Activated T-helper 1 cell treated with anti-CD3 and anti-CD28 coated beads, Interleukin-2, amount 50 U/mL, for 16 hours (primary cell): ENCODE measurements at regions not wholly inside any gene's neighbourhood (a gene's known extent, or its start where the extent isn't known, plus 50 kb on each side); places are given as distances from the start of the nearest gene placed in this dataset.
"Not testable (repeated sequence)": the region's sequence is repeated elsewhere in the genome, so short reads cannot be mapped to it uniquely, and the experiment has no call there.

Experiments used
- DNase-seq, 2 donors: peaks; one replicate each; pipeline ENCODE4 v3.0.0-alpha.2; 2020; ENCODE audit warnings: low read depth in 1 of 2, low spot score in 1 of 2

DNA sequence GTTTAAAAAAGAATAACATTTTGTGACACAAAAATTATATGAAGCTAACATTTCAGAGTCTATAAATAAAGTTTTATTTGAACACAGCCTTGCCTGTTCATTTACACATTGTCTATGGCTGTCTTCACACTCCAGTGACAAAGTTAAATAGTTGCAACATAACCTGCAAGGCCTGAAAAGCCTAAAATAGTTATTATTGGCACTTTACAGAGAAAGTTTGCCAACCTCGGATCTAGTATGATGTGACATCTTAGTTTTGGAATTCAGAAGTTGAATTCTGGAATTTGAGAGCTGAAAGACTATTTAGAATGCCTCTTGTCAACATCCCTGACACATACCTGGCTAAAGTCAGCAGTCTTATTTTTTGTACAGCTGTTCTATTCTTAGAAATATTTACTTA is 68.3 kb downstream of the DYRK2 start:
- no peak for DNase-seq

DNA sequence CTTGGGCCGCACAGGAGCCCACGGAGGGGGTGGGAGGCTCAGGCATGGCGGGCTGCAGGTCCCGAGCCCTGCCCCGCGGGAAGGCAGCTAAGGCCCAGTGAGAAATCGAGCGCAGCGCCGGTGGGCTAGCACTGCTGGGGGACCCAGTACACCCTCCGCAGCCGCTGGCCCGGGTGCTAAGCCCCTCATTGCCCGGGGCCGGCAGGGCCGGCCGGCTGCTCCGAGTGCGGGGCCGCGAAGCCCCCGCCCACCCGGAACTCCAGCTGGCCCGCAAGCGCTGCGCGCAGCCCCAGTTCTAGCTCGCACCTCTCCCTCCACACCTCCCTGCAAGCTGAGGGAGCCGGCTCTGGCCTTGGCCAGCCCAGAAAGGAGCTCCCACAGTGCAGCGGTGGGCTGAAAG is 70.8 kb downstream of the DYRK2 start:
- DNase-seq: not testable (repeated sequence)

DNA sequence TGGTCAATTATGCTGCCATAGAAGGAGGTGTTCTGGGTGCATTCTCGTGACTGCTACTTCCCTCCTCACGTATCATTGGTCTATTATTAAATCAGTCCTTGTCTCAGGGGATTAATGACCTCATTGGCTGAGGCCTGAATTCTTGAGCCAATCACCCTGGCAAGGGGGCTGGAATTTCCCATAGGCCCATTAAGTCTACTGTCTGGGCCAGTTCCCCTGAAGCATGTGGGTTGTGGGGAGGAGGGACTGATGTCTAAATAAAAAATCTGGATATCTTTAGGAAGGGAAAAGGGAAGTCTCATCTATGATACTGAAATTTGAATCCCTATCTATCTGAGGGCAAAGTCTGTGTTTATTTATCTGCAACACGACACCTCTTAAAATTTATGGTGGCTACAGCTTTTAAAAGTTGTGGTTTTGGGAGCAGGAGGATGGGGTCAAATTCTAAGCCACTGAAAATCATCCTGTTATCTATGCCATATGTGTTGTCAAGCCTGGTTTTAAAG is 71.9 kb downstream of the DYRK2 start:
- no peak for DNase-seq

DNA sequence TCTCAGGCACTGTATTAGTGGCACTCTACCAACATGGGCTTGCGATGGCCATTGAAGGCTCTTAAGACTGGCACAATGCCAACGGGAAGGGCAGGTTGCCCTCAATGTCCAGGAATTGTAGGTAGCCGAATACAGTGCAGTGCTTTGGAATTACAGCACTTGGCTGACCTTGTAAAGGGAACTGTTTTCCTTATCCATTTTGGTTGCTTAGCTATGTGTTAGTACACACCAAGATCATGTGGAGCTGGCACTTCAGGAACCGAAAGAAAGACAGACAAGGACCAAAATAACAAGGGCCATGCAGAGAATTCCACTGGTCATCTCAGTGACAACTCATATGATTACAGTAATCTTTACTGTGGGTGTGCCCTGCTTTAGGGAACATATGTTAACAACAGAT is 72.7 kb downstream of the DYRK2 start:
- no peak for DNase-seq

DNA sequence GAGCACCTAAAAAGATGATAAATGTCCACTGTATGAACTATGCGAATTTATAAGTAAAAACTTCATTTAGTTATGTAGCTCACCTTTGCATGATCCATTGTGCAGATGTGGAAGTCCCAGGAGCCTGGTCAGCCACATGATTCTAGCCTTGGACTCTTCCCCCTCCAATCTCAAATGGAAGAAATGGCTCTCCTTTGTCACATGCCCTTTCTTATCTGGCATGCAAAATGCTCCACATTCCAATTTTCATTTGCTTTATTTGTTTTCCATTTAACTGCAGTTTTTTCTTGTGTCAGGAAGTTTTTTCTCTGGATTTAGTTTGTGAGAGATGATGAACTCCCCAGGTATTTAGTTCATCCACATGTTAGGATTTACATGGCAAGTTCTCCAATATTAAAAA is 73.8 kb downstream of the DYRK2 start:
- no peak for DNase-seq

DNA sequence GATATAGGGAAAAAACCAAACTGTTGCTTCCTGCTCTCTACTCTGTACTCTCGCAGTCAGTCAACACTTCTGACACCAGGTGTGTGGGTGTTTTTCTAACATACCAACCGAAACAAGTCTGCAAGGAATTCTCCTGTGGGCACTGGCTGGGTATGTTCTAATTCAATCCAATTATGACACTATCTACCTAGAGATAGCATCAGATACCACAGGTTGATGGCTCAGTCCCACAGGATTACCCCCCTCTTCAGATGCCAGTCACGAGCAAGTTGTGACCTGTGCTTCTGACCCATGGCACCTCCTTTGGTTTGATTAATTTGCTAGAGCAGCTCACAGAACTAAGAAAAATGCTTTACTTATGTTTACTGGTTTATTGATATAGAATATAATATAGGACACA is 78.3 kb downstream of the DYRK2 start:
- no peak for DNase-seq

DNA sequence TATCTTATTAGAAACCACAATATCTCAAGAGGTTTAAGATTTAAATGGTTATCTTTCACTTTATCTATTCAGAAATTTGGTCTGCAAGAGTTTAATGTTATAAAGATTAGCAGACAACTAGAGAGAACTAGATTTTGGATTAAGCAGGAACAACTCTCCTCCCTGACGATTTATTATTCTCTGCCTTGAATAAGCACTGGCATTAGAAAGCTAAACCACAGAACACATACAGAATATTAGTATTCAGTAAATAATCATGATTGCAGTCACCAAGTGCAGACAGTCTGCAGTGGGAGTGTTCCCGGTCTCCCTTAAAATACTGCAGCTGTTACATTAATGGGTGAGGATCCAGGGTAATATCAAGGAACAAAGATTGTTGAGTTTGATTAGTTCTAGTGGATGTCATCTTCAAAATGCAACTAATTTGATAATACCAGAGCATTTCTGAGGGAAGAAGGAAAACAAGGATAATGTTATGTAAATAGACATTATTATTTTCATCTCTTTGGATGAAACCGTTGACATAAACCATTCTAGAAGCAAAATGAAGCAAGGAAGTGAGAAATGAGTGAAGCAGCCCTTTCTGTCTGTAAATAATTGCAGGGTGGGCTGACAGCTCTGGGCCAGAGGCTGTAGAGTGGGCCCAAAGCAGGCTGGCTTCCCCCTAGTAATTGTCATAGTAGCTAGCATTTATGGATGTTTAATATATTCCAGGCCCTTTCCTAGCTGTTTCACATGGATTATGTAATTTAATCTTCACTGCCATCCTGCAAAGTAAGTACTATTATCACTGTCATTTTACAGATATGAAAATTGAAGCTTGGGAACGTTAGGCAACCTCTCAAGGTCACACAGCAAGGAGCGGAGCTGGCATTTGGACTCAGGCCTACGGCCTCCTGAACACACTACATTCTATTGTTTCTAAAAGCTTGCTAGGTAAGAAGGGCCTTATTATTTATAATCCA is 79.4 kb downstream of the DYRK2 start:
- no peak for DNase-seq

DNA sequence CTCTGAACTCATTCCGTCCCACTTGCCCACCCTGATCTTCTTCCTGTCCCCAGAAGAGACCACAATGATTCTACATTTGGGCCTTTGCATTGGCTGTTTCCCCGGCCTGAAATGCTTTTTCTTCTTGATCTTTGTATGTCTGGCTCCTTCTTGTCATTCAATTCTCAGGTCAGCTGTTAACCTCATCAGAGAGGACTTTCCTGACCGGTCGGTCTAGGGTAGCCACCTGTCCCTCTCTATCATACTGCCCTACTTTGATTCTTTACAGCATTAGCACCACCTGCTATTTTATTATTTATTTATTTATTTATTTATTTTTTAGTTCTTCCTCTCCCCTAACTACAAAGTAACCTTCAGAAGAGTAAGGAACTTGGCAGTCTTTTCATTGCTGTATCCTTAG is 84.3 kb downstream of the DYRK2 start:
- DNase-seq: no peak

DNA sequence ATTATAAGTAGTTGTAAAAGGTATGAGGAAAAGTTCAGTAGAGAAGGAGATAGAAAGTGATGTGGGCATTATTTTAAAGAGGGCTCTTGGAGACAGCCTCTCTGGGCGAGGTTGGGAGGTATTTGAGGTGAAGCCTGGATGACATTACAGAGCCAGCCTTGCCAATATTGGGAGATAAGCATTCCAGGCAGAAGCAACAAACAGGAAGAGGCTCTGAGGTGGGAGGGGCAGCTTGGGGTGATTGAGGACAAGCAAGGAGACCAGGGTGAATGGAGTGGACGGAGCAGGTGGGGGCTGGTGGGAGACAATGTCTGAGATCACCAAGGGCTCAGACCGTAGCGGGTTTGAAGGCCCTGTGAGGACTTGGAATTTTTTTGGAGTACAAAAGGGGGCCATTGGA is 87.3 kb downstream of the DYRK2 start:
- no peak for DNase-seq

DNA sequence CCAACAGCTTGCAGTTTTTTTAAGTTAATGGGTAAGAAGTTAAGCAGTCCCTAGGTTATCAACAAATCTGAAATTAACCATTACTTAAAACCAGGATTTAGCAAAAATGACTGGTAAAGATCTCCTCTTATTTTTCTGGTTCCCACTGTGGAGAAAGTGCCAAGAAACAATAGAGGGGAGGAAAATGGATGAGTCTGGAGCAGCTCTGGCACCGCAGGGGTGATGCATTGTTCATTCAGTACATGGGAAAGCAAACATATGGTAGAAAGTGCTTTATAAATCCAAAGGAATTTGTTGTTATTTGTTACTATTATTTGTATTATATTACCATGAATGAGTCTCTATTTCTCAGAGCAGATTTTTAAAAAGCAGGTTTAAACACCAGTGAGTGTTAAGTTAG is 92.2 kb downstream of the DYRK2 start:
- no peak for DNase-seq

DNA sequence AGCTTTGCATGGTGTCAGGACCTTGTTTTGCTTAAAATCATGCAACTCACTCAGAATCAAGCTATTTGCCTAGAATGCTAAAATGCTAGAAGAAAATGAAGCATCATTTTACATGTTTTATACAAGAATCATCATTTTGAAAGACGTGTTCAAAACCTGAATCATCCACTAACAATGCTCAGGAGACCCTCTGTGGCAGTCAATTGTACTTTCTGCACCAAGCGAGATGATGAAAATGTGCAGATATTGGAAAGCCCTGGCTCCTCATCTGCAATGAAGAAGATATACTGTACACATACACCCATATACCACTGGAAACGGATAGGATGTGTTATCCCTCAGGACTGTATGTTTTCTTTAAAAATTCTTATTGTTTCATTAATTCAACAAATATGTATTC is 92.7 kb downstream of the DYRK2 start:
- DNase-seq: no peak

DNA sequence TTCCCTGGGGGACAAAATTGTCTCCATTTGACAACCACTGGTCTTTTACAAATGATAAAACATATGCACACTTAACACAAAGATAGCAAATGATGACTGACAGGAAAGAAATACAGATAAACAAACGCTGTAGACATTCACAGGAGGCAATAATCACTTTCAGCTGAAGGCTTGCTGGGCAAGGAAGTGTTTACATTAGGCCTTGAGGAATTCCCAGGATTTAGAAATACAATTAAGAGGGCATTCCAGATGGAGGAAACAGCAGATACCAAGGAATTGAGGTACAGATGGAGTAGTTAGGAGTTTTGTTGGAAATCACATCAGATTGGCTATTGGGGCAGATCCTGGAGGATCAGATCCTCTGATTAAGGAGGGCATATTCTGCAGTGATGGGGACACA is 93.9 kb downstream of the DYRK2 start:
- no peak for DNase-seq

DNA sequence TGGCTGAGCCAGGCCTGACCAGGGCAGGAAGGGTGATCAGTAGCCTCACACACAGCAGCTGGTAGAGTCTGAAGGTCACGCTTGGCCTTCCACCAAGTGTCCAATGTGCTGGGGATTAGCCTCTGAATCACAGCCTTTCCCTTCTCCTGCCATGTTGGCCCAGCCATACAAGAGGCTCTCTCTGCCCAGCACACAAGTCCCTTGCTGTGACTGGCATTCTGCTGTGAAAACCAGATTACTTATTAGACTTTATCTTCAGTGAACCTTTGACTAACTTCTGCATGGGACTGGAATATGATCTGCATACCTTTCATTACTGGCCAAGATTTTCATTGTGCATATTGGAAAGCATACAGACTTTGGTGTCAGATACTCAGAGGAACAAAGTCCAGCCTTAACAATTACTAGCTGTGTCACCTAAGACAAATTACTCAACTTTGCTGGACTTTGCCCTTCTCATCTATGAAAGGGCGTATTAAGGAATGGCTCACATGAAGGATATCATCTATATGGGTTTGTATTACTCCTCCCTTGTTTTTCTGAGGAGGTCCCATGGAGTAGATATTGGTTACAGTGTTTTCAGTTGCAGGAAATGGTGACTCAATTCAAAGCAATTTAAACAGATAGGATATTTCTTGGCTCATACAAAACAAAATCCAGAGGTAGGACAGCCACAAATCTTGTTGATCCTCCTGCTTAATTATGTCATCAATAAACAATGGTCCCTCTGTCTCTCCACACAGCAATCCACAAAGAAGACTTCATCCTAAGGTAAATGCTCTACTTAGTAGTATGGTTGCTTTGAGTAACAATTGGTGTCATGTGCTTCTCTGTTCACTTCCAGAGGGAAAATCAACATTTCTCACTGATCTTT is 99.6 kb downstream of the DYRK2 start:
- no peak for DNase-seq

DNA sequence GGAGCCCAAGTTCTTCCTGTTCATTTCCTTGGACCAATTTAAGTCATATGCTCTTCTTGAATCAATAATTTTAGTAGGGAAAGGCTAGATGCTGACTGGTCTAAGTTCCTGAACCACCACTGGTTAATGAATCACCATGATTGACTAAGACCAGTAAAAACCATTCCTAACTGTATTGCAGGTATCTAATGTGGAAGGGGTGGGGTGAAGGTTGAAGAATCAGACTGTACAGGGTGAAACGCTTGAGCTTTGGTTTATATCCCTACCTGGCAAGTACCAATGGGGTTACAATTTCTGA is 100.1 kb downstream of the DYRK2 start:
- no peak for DNase-seq

DNA sequence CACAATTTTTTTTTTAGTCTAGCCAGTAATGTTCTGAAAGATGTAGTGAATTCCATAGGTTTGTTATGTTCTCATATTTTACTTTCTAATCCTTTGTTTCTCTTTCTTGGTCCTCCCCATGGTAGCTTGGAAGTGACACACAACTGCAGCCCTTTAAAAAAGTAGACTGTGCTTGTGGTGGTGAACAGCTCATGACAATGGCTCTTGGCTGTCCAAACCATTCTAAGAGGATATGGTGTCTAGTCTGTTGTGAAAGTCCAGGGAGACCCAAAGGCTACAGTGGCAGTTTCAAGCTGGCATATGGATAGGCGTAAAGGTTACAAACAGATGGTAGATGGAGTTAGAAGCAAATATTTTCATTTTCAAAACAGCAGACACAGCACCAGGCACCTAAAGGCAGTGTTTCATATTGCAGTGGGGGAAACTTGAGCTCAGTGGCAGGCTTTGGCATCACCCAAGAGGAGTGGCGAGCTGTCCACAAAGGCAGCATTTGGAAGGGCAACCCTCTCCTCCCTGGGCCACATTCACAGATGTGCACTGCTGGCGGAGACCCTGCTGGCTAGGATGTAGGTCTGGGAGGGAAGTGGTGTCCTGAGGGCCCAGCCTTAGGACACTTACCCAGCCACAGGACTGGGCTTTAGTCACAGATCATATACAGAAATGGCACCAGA is 102.1 kb downstream of the DYRK2 start:
- no peak for DNase-seq

DNA sequence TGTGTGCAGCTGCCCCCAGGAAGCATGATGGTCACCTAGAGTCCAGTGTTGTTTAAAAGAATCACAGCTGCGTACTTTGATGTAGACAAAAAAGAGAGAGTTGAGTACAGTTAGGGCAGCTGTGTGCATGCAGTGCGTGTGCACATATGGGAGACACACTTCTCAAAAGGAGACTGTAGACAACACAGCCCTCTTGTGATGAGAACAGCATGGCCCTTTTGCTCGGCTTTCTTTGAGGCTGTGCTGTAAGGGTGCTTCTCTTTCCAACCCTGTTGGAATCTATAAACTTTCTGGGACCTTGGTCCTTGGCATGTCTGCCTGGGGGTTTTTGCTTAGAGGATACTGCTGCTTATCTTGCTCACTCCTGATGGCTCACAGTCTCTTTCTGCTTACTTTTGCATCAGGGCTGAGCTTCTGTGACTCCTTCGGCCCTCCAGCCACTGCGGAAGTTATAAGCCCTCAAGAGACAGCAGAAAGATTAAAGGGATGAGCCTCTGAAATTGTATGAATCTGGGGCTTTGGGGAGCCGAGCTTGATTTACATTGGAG is 102.9 kb downstream of the DYRK2 start:
- no peak for DNase-seq

DNA sequence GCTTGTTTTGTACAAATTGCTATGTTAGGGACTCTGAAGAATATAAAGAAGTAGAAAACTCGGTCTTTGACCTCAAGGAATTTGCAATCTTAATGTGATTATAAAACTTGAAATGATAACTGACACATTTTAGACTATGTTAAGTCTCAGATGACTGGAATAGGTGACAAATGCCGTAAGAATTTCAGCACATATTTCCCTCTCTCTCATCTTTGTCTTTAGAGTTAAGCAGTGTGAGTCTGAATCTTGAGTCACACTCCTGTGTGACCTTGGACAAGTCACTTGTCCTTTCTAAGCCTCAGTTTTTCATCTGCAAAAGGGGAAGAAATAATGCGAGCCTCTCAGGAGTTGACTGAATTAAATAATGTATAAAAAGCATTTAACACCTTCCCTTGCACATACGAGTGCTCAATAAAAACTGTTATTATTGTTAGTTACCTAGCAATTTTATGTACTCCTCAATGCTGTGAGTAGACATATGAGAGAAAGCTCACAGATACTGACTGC is 103.7 kb downstream of the DYRK2 start:
- no peak for DNase-seq

DNA sequence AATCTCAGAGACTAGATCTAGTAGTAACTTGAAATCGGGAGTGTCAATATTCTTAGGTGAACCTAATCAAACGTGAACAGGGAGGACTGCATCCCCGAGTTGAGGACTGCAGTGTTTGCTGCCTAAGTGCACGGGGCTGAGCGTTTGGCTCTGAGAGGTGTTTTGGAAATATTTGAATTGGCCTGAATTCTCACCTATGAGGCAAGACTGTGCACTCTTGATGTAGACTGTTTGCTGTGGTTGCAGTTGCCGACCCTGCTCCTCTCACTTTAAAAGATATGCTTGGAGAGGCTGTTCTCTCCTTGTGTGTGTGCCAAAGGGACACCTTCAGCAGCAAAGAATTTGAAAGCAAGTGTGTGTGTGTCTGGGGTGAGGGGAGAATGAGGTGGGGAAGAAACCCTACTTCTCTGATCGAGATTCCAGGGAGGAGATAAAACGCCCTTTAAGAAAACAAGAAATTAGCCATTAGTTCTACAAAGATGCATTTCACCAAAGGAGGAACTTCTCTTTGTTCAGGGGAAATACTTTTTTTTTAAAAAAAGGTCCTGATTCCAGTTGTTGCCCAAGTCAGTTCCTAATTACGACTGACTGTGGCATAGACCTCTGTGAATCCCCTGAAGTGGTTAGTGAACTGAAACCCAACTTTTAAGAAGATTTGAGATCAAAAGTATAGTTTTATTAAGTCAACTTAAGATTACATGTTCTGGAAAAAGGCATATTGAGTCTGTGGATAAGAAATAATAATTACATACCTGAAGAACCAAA is 106.6 kb downstream of the DYRK2 start:
- no peak for DNase-seq

DNA sequence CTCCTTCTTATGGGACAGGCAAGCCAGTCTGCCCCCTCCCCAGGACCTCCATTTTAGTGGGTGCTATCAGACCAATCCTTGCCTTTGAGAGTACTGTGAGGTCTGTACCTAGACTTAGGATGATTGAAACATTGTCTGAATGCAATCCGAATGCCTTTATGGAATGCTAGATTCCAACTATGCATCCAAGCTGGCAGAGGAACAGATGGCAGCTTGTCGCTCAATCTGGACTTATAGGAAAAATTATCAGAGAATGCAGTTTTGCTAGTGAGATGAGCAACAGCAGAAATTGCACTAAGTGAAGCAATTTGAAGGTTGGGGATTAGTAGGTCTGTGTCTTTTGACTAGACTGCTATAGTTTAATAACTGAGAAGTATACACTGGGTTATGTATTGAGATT is 109.1 kb downstream of the DYRK2 start:
- DNase-seq: no peak

DNA sequence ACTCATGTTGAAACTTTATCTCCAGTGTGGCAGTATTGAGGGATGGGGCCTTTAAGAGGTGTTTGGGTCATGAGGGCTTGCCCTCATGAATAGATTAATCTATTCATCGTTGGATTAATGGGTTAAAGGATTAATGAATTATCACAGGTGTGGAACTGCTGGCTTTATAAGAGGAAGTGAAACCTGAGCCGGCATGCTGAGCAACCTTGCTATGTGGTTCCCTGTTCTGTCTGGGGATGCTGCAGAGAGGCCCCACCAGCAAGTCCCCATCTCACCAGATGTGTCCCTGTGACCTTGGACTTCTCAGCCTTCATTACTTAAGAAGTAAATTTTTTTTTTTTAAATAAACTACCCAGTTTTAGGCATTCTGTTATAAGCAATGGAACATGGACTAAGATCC is 109.6 kb downstream of the DYRK2 start:
- DNase-seq: no peak
